Stimulated activated CD8-positive, alpha-beta memory T cell treated with anti-CD3 and anti-CD28 coated beads, Interleukin-2, amount 100 ng/mL, for 1 hour (primary cell): ENCODE measurements at regions not wholly inside any gene's neighbourhood (a gene's known extent, or its start where the extent isn't known, plus 50 kb on each side); places are given as distances from the start of the nearest gene placed in this dataset.
"Not testable (repeated sequence)": the region's sequence is repeated elsewhere in the genome, so short reads cannot be mapped to it uniquely, and the experiment has no call there.

Experiments
- DNase-seq, 2 donors: peaks; one replicate each; pipeline ENCODE4 v3.0.0-alpha.2; 2020; ENCODE audit warnings: low read depth in 2 of 2

GRCh38 chr5:174917976-174918554 is 193.7 kb downstream of the MSX2 start:
- no peak for DNase-seq

DNA sequence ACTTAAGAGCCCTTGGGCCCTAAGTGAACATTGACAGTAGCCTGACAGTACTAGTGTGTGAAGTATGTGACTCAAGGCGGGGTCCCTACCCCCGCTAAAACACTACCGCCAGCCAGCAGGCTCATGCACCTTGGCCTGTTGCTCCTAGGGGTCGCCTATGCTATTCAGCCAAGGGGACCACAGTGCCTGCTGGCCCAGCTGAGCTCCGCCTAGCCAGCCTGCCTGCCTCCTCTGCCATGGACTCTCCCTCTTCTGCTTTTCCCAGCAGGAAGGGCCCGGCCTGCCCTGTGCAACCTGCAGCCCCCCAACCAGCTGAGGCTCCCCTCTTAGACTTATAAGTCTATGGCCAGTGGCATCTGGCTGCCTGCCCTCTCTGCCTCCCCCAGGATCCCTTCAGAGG is 193.1 kb downstream of the MSX2 start:
- not testable (repeated sequence) for DNase-seq

DNA sequence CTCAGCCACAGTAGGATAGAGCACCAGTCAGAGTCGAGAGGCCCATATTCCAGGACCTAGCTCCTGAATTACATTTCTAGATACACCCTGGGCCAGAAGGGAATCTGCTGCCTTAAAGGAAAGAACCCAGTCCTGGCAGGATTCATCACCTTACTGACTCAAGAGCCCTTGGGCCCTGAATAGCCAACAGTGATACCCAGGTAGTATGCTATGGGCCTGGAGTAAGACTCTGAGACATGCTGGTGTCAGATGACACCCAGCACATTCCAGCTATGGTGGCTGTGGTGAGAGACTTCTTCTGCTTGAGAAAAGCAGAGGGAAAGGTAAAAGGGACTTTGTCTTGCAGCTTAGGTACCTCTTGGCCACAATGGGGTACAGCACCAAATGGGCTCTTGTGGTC is 192.5 kb downstream of the MSX2 start:
- not testable (repeated sequence) for DNase-seq

GRCh38 chr5:174916227-174916626 is 191.8 kb downstream of the MSX2 start:
- DNase-seq: no peak

GRCh38 chr5:174911118-174911517 is 186.7 kb downstream of the MSX2 start:
- no peak for DNase-seq

GRCh38 chr5:174910245-174910737 is 185.9 kb downstream of the MSX2 start:
- DNase-seq: peak; percentile 9 to 21

DNA sequence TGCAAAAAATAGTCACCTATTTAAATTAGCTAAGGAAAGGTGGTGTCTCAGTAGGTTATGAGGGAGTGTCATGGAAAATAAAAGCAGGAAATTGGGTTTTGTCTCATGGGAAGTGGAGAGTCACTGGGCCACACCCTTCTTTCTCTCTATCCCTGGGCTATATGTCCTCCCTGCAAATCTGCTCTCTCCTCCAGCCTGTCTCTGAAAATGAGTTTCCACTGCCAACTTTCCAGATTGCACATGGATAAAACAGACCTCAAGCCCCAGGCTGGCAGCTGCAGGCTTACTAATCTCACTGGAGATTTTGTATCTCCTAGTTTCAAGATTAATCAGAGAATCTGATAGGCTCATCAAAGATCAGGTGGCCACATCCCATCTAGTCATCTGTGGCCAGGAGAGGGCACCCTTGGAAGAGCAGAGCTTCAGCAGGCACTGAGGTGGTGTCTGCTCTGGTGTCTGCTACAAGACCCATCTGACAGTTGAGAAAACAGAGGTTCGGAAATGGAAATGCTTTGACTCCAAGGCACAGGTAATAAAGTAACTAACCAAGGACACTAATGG is 178.9 kb downstream of the MSX2 start:
- DNase-seq: no peak

DNA sequence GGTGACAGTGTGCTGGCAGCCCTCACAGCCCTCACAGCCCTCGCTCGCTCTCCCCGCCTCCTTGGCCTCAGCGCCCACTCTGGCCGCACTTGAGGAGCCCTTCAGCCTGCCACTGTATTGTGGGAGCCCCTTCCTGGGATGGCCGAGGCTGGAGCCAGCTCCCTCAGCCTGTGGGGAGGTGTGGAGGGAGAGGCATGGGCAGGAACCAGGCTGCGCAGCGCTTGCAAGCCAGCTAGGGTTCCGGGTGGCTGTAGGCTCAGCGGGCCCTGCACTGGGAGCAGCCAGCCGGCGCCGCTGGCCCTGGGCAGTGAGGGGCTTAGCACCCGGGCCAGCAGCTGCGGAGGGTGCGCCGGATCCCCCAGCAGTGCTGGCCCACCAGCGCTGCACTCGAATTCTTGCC is 177.0 kb downstream of the MSX2 start:
- DNase-seq: no peak

DNA sequence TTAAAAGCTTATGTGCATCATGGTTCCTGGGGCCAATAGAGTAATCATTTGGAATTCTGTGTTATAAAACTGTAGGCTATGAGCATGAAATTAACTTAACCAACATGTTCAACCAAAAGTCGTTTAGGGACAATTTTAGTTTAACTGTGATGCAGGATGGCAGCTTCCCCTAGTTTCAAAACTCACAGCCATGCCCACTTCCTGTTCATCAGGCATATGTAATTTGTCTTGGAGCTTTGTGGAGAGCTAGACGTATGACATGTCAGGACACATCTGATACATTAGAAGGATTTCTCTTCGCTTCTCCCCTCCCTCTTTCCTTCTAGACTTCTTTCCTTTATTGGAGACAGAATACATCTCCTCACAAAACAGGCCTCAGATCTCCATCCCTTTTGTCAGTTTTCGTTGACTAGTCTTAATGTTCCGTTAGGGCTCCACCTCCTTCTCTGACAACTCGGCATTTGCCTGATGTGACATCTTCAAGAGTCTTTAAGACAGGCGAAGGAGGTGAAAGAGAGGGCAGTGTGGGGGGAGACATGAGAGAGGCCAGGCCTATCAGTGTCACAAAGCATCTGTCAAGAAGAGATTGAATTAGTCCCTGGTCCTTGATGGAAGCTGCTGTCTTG is 176.0 kb downstream of the MSX2 start:
- no peak for DNase-seq

DNA sequence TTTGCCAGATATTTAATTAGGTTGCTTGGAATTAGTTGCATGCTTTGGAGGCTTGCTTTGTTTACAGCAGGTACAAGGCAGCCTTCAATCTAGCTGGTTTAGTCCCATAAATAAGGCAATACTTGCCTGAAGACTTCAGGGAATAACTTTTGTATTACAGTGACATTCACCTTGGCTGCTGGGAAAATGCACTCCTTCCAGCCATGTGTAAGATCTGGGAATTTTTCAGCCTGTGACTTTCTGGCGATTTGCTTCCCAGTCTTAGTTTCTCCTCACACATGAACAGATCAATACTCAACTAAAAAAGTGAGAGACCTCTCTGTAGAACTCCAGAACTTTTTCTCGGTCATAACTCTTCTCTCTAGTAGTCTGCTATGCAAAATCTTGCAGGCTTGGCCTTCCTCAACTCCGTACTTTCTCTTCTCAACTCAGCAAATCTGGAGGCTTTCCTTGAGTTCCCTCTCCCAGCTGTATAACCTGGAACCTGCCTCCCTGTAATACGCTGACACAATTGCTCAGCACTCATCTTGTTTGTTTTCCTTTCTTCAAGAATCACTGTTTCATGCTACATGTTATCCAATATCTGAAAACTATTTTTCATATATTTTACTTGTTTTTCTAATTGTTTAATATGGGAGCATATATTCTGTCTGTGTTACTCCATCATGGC is 173.0 kb downstream of the MSX2 start:
- DNase-seq: no peak

GRCh38 chr5:174895360-174895759 is 171.0 kb downstream of the MSX2 start:
- DNase-seq: no peak

DNA sequence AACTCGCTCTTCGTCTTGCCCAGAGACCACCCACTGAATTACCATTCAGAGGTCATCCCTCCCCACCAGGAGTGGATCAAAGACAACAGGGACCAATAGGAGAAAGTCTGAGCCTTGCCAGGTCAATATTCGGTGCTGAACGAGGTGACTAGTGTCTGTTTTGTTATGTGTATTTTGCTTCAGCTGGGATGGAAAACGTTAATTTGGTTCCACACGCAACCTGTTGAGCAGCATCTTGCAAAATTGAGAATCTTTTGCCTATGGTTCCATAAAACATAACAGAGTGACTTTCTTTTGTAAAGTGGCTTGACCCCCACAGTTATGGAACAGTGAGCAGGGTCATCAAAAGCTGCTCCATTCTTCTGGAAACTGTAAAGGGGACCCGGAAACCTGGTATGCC is 168.4 kb downstream of the MSX2 start:
- no peak for DNase-seq

GRCh38 chr5:174880412-174881200 is 156.2 kb downstream of the MSX2 start:
- DNase-seq: not testable (repeated sequence)

GRCh38 chr5:174877987-174878386 is 153.6 kb downstream of the MSX2 start:
- no peak for DNase-seq

DNA sequence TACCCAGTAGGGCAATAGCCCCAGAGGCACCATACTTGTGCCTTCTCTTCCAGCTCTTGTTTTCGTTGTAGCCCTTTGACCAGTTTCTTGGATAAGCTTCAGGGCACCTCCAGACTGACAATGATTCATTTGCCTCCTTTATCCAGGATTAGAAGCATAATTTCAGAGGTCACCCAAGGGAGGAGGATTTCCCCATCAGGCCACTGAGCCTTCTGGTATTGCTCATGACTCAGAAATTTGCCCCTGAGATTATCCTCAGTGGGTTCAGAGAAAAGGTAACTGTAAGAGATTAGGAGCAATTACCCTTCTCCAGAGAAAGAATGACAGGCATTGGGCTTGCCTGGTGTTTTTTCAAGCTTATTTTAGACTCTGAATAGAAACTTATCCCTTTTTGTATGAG is 147.9 kb downstream of the MSX2 start:
- DNase-seq: no peak

GRCh38 chr5:174852143-174852542 is 127.8 kb downstream of the MSX2 start:
- no peak for DNase-seq

- DNase-seq: no peak
These were observed 126.3 kb downstream of the MSX2 start for GRCh38 chr5:174850565-174851169.

GRCh38 chr5:174849426-174849825 is 125.0 kb downstream of the MSX2 start:
- DNase-seq: no peak

- no peak for DNase-seq
These were observed 120.6 kb downstream of the MSX2 start for GRCh38 chr5:174844971-174845370.

DNA sequence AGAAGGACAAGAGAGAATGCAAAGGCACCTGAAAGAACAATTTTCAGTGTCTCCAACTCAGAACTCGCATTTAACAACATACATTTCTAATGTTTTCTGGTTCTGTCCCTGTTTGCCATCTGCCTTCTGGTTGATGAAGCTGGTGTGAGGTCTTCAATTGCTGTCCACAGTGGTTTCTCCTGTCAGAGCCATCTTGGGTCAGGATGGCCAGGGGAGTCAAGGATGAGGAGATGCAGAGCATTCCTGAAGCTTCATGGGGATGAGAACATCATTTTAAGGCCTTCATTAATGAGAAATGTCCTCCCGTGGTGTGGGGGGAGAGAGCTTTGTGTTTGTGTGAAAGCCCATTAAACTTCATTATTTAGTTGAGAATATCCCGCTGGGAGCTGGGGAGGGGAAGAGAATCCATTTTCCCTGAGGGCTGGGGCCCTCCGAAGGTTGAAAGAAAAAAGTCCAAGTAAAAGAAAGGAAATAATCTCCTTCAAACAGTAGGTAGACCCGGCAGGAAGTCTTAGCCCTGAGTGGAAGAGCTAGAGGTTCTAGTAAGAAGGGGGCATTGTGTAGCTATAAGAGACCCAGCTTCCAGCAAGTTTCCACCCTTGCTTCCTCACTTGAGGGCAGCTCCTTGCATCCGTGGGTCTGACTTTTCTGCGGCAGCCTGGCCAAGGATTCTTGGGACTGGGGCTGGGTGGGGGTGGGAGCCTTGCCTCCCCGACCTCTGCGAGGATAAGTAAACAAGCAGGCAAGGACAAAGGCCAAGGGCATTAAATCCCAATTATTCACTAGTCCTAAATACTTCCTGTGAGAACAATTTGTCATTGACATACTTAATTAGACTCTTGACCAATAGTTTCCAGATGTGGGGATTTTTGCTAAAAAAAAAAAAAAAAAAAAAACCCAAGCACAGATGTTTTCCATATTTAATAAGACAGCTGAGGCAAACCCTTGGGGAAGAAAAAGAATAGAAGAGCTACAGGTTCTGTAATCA is 119.2 kb downstream of the MSX2 start:
- no peak for DNase-seq
